ENCODE measurements at regions not wholly inside any gene's neighbourhood (a gene's known extent, or its start where the extent isn't known, plus 50 kb on each side); places are given as distances from the start of the nearest gene placed in this dataset.
"Not testable (repeated sequence)": the region's sequence is repeated elsewhere in the genome, so short reads cannot be mapped to it uniquely, and the experiment has no call there.

DNA sequence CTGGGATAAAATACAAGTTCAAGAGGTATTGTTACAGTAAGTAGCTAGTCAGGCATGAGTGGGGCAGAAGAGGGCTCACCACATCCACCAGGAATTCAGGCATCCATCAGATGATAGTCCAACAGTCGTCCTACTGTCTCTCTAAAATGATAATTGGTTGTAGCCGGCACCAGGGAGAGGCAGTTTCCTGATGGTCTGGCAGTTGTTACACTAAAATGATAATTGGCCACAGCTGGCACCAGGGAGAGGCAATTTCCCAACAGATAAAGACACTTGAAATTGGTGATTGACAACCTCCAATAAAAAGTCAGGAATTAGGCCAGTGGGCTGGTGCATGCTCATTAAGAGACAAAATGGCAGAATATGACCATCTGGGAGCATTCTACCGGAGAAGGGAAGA is 545.8 kb downstream of the AMY1C start:
- Histone ChIP-seq H2AFZ (ENCODE audit: low read depth, low read length) (no peak overlapping the region), H3K36me3 (ENCODE audit: insufficient read depth, low read length) (no peaks in the 10 kb centered on the region), H3K9me3 (ENCODE audit: low read length) (no peaks in the 10 kb centered on the region), H3K27me3 (ENCODE audit: insufficient read depth, low read length) (no peaks in the 10 kb centered on the region), H3K4me3 (ENCODE audit: low read length) (no peak overlapping the region), H3K4me1 (ENCODE audit: insufficient read depth, low read length) (no peaks in the 10 kb centered on the region)

DNA sequence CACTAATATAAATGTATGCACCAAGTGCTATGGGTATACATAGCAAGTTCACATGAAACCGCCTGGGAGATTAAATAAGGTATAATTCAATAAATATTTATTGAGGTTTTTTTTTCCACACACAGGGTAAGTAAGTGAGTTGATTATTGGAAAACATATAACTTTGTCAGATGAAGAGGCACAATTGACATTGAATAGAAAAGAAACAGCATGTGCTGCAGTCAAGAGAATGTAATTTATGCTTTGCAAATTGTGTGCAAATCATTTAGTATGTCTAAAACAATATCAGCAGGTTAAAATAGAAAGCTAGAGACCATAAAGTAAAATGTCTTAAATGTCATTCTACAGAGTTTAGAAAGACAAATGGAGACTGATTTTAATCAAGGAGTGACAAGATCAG is 560.0 kb downstream of the AMY1C start:
- Histone ChIP-seq H3K27me3 (ENCODE audit: insufficient read depth, low read length) (no peaks in the 10 kb centered on the region), H2AFZ (ENCODE audit: low read depth, low read length) (no peak overlapping the region), H3K36me3 (ENCODE audit: insufficient read depth, low read length) (no peaks in the 10 kb centered on the region), H3K4me1 (ENCODE audit: insufficient read depth, low read length) (no peaks in the 10 kb centered on the region), H3K9me3 (ENCODE audit: low read length) (no peaks in the 10 kb centered on the region), H3K4me3 (ENCODE audit: low read length) (no peak overlapping the region)

DNA sequence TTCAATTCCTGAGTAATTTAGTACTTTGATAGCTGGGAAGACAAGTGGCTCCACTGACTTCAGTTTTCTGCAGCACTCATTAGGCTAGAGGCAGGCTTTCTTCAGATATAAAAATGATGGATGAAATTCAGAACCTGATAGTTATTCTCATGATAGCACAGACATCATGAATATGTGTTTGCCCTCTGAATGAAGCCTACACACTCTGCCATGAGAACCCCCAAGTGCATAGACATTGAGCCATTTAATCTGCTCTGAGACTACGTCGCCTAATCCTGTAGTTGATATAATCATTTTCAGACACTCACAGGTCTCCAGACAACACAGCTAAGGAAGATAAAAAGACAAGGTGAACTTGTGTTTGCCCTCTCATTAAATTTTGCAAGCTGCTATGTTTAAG is 566.1 kb downstream of the AMY1C start:
- H3K27me3 ChIP-seq (ENCODE audit: insufficient read depth, low read length), result no peaks in the 10 kb centered on the region
- no peaks in the 10 kb centered on the region for H3K9me3 ChIP-seq (ENCODE audit: low read length)
- no peak overlapping the region for H3K4me3 ChIP-seq (ENCODE audit: low read length)
- H2AFZ ChIP-seq (ENCODE audit: low read depth, low read length), result no peak overlapping the region
- H3K4me1 ChIP-seq (ENCODE audit: insufficient read depth, low read length), result no peaks in the 10 kb centered on the region
- no peaks in the 10 kb centered on the region for H3K36me3 ChIP-seq (ENCODE audit: insufficient read depth, low read length)

GRCh38 chr1:104322131-104322530 is 572.4 kb downstream of the AMY1C start:
- no peak overlapping the region for H2AFZ ChIP-seq (ENCODE audit: low read depth, low read length)
- no peaks in the 10 kb centered on the region for H3K9me3 ChIP-seq (ENCODE audit: low read length)
- H3K4me1 ChIP-seq (ENCODE audit: insufficient read depth, low read length), result no peaks in the 10 kb centered on the region
- no peaks in the 10 kb centered on the region for H3K36me3 ChIP-seq (ENCODE audit: insufficient read depth, low read length)
- no peak overlapping the region for H3K4me3 ChIP-seq (ENCODE audit: low read length)
- no peaks in the 10 kb centered on the region for H3K27me3 ChIP-seq (ENCODE audit: insufficient read depth, low read length)

DNA sequence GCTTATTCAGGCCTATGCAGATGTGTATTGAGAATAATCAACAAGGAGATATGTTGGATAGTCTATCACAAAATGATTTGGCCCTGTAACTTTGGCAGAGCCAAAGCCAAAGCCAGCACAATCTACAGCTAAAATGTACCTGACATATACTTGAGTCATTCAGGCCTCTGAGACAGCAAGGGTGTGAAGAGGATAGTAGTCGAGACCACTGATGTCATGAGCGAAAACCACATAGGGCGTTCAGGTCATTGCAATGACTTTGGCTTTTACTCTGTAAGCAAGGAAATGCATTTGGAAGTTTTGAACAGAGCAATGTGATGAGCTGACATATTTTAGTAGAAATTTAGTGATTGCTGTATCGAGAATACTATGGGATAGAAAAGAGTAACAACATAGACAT is 579.6 kb downstream of the AMY1C start:
- Histone ChIP-seq H3K9me3 (ENCODE audit: low read length) (no peaks in the 10 kb centered on the region), H2AFZ (ENCODE audit: low read depth, low read length) (no peak overlapping the region), H3K36me3 (ENCODE audit: insufficient read depth, low read length) (no peaks in the 10 kb centered on the region), H3K4me1 (ENCODE audit: insufficient read depth, low read length) (no peaks in the 10 kb centered on the region), H3K27me3 (ENCODE audit: insufficient read depth, low read length) (no peaks in the 10 kb centered on the region), H3K4me3 (ENCODE audit: low read length) (no peak overlapping the region)

DNA sequence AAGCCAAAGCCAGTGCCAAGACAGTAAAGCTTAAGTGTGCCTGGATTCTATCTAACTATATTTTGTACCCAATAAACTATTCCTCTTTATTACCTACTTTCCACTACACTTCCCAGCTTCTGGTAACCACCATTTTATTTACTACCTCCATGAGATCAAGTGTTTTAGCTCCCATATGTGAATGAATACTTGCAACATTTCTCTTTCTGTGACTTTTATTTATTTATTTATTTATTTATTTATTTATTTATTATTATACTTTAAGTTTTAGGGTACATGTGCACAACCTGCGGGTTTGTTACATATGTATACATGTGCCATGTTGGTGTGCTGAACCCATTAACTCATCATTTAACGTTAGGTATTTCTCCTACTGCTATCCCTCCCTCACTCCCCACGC is 582.1 kb downstream of the AMY1C start:
- H3K27me3 ChIP-seq (ENCODE audit: insufficient read depth, low read length), result no peaks in the 10 kb centered on the region
- no peak overlapping the region for H2AFZ ChIP-seq (ENCODE audit: low read depth, low read length)
- H3K4me1 ChIP-seq (ENCODE audit: insufficient read depth, low read length), result no peaks in the 10 kb centered on the region
- no peaks in the 10 kb centered on the region for H3K9me3 ChIP-seq (ENCODE audit: low read length)
- H3K4me3 ChIP-seq (ENCODE audit: low read length), result no peak overlapping the region
- no peaks in the 10 kb centered on the region for H3K36me3 ChIP-seq (ENCODE audit: insufficient read depth, low read length)

DNA sequence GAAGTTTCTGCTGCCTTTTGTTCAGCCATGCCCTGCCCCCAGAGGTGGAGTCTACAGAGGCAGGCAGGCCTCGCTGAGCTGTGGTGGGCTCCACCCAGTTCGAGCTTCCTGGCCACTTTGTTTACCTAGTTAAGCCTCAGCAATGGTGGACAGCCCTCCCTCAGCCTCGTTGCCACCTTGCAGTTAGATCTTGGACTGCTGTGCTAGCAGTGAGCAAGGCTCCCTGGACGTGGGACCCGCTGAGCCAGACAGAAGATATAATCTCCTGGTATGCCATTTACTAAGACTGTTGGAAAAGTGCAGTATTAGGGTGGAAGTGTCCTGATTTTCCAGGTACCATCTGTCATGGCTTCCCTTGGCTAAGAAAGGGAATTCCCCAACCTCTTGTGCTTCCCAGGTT is 588.2 kb downstream of the AMY1C start:
- not testable (repeated sequence) for H2AFZ ChIP-seq (ENCODE audit: low read depth, low read length); H3K4me3 ChIP-seq (ENCODE audit: low read length); H3K36me3 ChIP-seq (ENCODE audit: insufficient read depth, low read length); H3K27me3 ChIP-seq (ENCODE audit: insufficient read depth, low read length); H3K9me3 ChIP-seq (ENCODE audit: low read length); H3K4me1 ChIP-seq (ENCODE audit: insufficient read depth, low read length)

GRCh38 chr1:104341944-104342343 is 592.2 kb downstream of the AMY1C start:
- Histone ChIP-seq H3K27me3 (ENCODE audit: insufficient read depth, low read length) (no peaks in the 10 kb centered on the region), H3K36me3 (ENCODE audit: insufficient read depth, low read length) (no peaks in the 10 kb centered on the region), H3K4me1 (ENCODE audit: insufficient read depth, low read length) (no peaks in the 10 kb centered on the region), H3K9me3 (ENCODE audit: low read length) (no peaks in the 10 kb centered on the region), H2AFZ (ENCODE audit: low read depth, low read length) (no peak overlapping the region), H3K4me3 (ENCODE audit: low read length) (no peak overlapping the region)

DNA sequence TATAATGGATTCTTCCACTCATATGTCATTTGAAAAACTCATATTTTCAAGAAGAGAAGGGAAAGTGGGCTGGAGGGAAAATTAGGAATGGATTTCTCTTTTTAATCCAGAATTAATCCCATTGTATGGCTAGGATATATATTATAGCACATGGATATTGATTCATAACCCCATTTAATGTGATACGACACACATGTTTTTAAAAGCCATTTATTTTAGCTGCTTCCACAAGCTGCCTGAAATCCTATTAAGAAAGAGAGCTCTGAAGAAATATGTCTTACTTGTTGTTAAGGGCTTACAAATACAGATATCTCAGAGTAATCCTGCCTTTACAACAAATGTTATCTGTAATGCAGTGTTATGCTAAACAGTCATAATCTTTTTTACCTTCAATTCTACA is 598.6 kb downstream of the AMY1C start:
- Histone ChIP-seq H3K4me1 (ENCODE audit: insufficient read depth, low read length) (no peaks in the 10 kb centered on the region), H2AFZ (ENCODE audit: low read depth, low read length) (no peak overlapping the region), H3K4me3 (ENCODE audit: low read length) (no peak overlapping the region), H3K36me3 (ENCODE audit: insufficient read depth, low read length) (no peaks in the 10 kb centered on the region), H3K27me3 (ENCODE audit: insufficient read depth, low read length) (no peaks in the 10 kb centered on the region), H3K9me3 (ENCODE audit: low read length) (no peaks in the 10 kb centered on the region)

DNA sequence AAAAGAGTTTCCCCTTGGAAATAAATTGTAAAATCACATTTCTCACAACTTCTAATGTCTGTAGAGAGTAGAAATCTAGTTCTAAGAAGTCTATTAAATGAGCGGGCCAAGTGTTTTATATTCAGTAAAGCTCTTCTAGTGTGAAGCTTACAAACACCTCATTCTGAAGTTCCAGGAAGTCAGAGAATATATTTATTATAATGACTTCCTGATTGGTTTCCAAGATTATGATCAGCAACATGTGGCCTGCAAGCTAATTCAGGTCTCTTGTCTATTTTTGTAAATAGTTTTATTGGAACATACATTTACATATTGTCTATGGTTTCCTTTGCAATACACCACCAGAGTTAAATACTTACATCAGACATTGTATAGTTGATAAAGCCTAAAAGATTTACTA is 603.9 kb downstream of the AMY1C start:
- H3K4me1 ChIP-seq (ENCODE audit: insufficient read depth, low read length), result no peaks in the 10 kb centered on the region
- H3K36me3 ChIP-seq (ENCODE audit: insufficient read depth, low read length), result no peaks in the 10 kb centered on the region
- H3K27me3 ChIP-seq (ENCODE audit: insufficient read depth, low read length), result no peaks in the 10 kb centered on the region
- no peak overlapping the region for H3K4me3 ChIP-seq (ENCODE audit: low read length)
- H2AFZ ChIP-seq (ENCODE audit: low read depth, low read length), result no peak overlapping the region
- H3K9me3 ChIP-seq (ENCODE audit: low read length), result no peaks in the 10 kb centered on the region

GRCh38 chr1:104358086-104358485 is 608.4 kb downstream of the AMY1C start:
- Histone ChIP-seq H2AFZ (ENCODE audit: low read depth, low read length) (no peak overlapping the region), H3K4me1 (ENCODE audit: insufficient read depth, low read length) (no peaks in the 10 kb centered on the region), H3K4me3 (ENCODE audit: low read length) (no peak overlapping the region), H3K27me3 (ENCODE audit: insufficient read depth, low read length) (no peaks in the 10 kb centered on the region), H3K36me3 (ENCODE audit: insufficient read depth, low read length) (no peaks in the 10 kb centered on the region), H3K9me3 (ENCODE audit: low read length) (no peaks in the 10 kb centered on the region)

- H2AFZ ChIP-seq (ENCODE audit: low read depth, low read length), result no peak overlapping the region
- no peak overlapping the region for H3K4me3 ChIP-seq (ENCODE audit: low read length)
- no peaks in the 10 kb centered on the region for H3K27me3 ChIP-seq (ENCODE audit: insufficient read depth, low read length)
- no peaks in the 10 kb centered on the region for H3K4me1 ChIP-seq (ENCODE audit: insufficient read depth, low read length)
- H3K36me3 ChIP-seq (ENCODE audit: insufficient read depth, low read length), result no peaks in the 10 kb centered on the region
- H3K9me3 ChIP-seq (ENCODE audit: low read length), result no peaks in the 10 kb centered on the region
Observed at GRCh38 chr1:104358621-104359020, 608.9 kb downstream of the AMY1C start.

DNA sequence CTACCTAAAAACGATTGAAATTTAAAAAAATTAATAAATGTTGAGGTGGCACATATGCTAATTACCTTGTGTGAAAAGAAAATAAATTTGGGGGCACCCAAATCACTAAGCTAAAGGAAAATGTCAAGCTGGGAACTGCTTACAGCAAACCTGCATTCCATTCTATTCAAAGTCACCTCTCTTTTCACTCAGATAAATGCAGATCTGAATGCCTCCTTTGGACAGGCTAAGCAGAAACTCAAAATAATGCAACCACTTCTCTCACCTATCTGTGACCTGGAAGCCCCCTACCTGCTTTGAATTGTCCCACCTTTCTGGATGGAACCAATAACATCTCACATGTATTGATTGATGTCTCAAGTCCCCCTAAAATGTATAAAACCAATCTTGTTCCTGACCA is 628.7 kb downstream of the AMY1C start:
- H3K36me3 ChIP-seq (ENCODE audit: insufficient read depth, low read length), result no peaks in the 10 kb centered on the region
- no peak overlapping the region for H3K4me3 ChIP-seq (ENCODE audit: low read length)
- H3K4me1 ChIP-seq (ENCODE audit: insufficient read depth, low read length), result no peaks in the 10 kb centered on the region
- no peaks in the 10 kb centered on the region for H3K9me3 ChIP-seq (ENCODE audit: low read length)
- H2AFZ ChIP-seq (ENCODE audit: low read depth, low read length), result no peak overlapping the region
- H3K27me3 ChIP-seq (ENCODE audit: insufficient read depth, low read length), result no peaks in the 10 kb centered on the region

GRCh38 chr1:104380003-104380402 is 630.3 kb downstream of the AMY1C start:
- no peak overlapping the region for H2AFZ ChIP-seq (ENCODE audit: low read depth, low read length)
- H3K4me3 ChIP-seq (ENCODE audit: low read length), result no peak overlapping the region
- no peaks in the 10 kb centered on the region for H3K4me1 ChIP-seq (ENCODE audit: insufficient read depth, low read length)
- no peaks in the 10 kb centered on the region for H3K9me3 ChIP-seq (ENCODE audit: low read length)
- no peaks in the 10 kb centered on the region for H3K27me3 ChIP-seq (ENCODE audit: insufficient read depth, low read length)
- H3K36me3 ChIP-seq (ENCODE audit: insufficient read depth, low read length), result no peaks in the 10 kb centered on the region
